ENCODE measurements at regions not wholly inside any gene's neighbourhood (a gene's known extent, or its start where the extent isn't known, plus 50 kb on each side); places are given as distances from the start of the nearest gene placed in this dataset.

- TF ChIP-seq CTCF (IDR thresholded peaks at IDR 0.05): no peak
- no peak for TF ChIP-seq POLR2A (IDR thresholded peaks at IDR 0.05)
Measured at GRCh38 chr10:83248106-83248631, 891.1 kb upstream of the GHITM start.
